K562 (cell line): ENCODE measurements at regions not wholly inside any gene's neighbourhood (a gene's known extent, or its start where the extent isn't known, plus 50 kb on each side); places are given as distances from the start of the nearest gene placed in this dataset.

ENCODE experiments used
- ARNT ChIP-seq, 2 experiments: fragments of 450-650 bp; IDR thresholded peaks; 2 replicates each; pipeline ENCODE4 v1.6.1; 2016; ENCODE audit warnings: mild to moderate bottlenecking in 1 of 2
- ATF4 ChIP-seq: fragments of 450-650 bp; formaldehyde crosslinking; IDR thresholded peaks from 2 replicates; pipeline ENCODE4 v1.4.0; 2022; ENCODE audit warnings: mild to moderate bottlenecking, moderate library complexity
- CBX8 ChIP-seq: fragments of 200-600 bp; sonication (generic); IDR thresholded peaks from 2 replicates; pipeline ENCODE4 v1.6.1; 2012; ENCODE audit warnings: borderline replicate concordance, mixed run types, low read depth, mild to moderate bottlenecking, moderate library complexity, mixed read lengths, low read length, control low read depth, inconsistent platforms; ENCODE audit not compliant: poor library complexity, severe bottlenecking; ENCODE audit errors: extremely low read depth
- CREB1 ChIP-seq, 2 experiments: sonication (generic) in 1 of 2; formaldehyde crosslinking in 1 of 2; IDR thresholded peaks; 2 replicates each; pipeline versions ENCODE4 v1.6.1 to v1.8.0; 2012 to 2022; ENCODE audit warnings: inconsistent platforms in 1 of 2, mild to moderate bottlenecking in 1 of 2, missing genetic modification reagents in 1 of 2, moderate library complexity in 1 of 2
- GTF2A2 ChIP-seq: IDR thresholded peaks from 2 replicates; pipeline ENCODE4 v1.6.1; 2016; ENCODE audit warnings: mild to moderate bottlenecking, missing genetic modification characterization, missing compliant biosample characterization
- GTF3C2 ChIP-seq: IDR thresholded peaks from 3 replicates; pipeline ENCODE4 v1.6.1; 2011; ENCODE audit warnings: borderline replicate concordance, mild to moderate bottlenecking, moderate library complexity; ENCODE audit not compliant: insufficient read length; ENCODE audit errors: extremely low read depth
- MAFF ChIP-seq: IDR thresholded peaks from 2 replicates; pipeline ENCODE4 v1.6.1; 2012; ENCODE audit warnings: low read length, improper control_type of control experiment
- PTBP1 ChIP-seq: fragments of 200-400 bp; formaldehyde crosslinking; IDR thresholded peaks from 2 replicates; pipeline ENCODE4 v1.6.1; 2017; ENCODE audit warnings: low read depth, low read length
- RAD21 ChIP-seq, 2 experiments: fragments of 250-450 bp in 1 of 2; fragments of 450-650 bp in 1 of 2; sonication (Bioruptor Pico) in 1 of 2; formaldehyde crosslinking in 1 of 2; IDR thresholded peaks in 1 of 2; conservative IDR thresholded peaks in 1 of 2; 2 replicates each; pipeline versions ENCODE4 v1.4.0 to v1.8.0; 2020 to 2022; ENCODE audit warnings: mild to moderate bottlenecking in 2 of 2, moderate library complexity in 1 of 2
- RUNX1 ChIP-seq: sonication (generic); IDR thresholded peaks from 2 replicates; pipeline ENCODE4 v1.6.1; 2016; ENCODE audit warnings: antibody characterized with exemption, low read depth
- SLC30A9 ChIP-seq: fragments of 250-450 bp; sonication (Bioruptor Pico); IDR thresholded peaks from 2 replicates; pipeline ENCODE4 v1.8.0; 2022; ENCODE audit warnings: mild to moderate bottlenecking, moderate library complexity
- SMARCE1 ChIP-seq: fragments of 450-650 bp; IDR thresholded peaks from 2 replicates; pipeline ENCODE4 v1.7.1; 2016; ENCODE audit warnings: mild to moderate bottlenecking
- SOX6 ChIP-seq: fragments of 450-650 bp; IDR thresholded peaks from 2 replicates; pipeline ENCODE4 v1.6.1; 2014; ENCODE audit warnings: mild to moderate bottlenecking
- TBL1XR1 ChIP-seq, 2 experiments: IDR thresholded peaks; 2 replicates each; pipeline ENCODE4 v1.6.1; 2012; ENCODE audit warnings: improper control_type of control experiment in 2 of 2, low read length in 2 of 2, mild to moderate bottlenecking in 1 of 2
- VEZF1 ChIP-seq: fragments of 200-800 bp; sonication (Bioruptor generic); IDR thresholded peaks from 2 replicates; pipeline ENCODE4 v1.6.1; 2017; ENCODE audit warnings: missing genetic modification characterization, missing compliant biosample characterization
- ZNF124 ChIP-seq: sonication (generic); formaldehyde crosslinking; IDR thresholded peaks from 2 replicates; pipeline ENCODE4 v1.8.1; 2022; ENCODE audit warnings: missing genetic modification reagents
- ZNF518B ChIP-seq: fragments of 250-450 bp; sonication (Bioruptor Pico); IDR thresholded peaks from 2 replicates; pipeline ENCODE4 v1.5.0; 2021; ENCODE audit warnings: mild to moderate bottlenecking, moderate library complexity
- ZNF77 ChIP-seq: fragments of 250-450 bp; sonication (Bioruptor Pico); IDR thresholded peaks from 2 replicates; pipeline ENCODE4 v1.5.0; 2020
- TF ChIP-seq, protein P1 (sequence below): fragments of 450-650 bp; IDR thresholded peaks from 2 replicates; pipeline ENCODE4 v1.6.1; 2016

DNA sequence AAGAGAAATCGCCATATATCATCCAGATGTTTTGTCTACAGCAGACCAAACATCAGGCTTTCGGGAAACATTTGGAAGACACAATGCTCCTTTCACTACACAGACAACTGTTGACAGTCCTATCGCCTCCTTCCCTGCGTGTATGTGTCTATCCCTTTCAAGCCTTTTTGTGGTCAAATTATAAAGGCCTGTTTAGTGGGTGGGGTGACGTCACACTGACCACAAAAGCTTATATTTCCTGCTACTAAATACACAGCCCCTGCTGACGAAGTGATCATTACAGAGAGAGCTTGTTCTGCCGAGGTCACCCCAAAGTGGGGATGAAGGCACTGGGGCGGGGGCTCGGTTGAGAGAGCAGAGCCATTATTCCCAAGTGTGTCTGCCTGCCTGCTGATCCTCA lies 302.7 kb upstream of the TNP1 start (continued):
- TF ChIP-seq ZNF518B (CRISPR knock-in tag) (no peak), RUNX1 (no peak), PTBP1 (no peak), SLC30A9 (CRISPR knock-in tag) (no peak), SMARCE1 (peak; percentile 52; the same call in 1 of the 2 replicates), ZNF124 (no peak), MAFF (no peak), SOX6 (peak; percentile 73), ARNT (IDR thresholded peaks at IDR 0.05) (no peak), GTF2A2 (tag) (no peak), ZNF77 (CRISPR knock-in tag) (no peak), CBX8 (no peak), RAD21 (CRISPR knock-in tag; conservative IDR thresholded peaks at IDR 0.05 in 1 of 2, IDR thresholded peaks at IDR 0.05 in 1 of 2) (0 out of 4 replicates have a peak, but pooled peaks of 1 of the 2 experiments have one; percentile 8), ATF4 (no peak), CREB1 (IDR thresholded peaks at IDR 0.05) (0 out of 2 replicates have a peak, but pooled peaks have one; percentile 40), CREB1 (CRISPR knock-in tag; IDR thresholded peaks at IDR 0.05) (peak; percentile 68), TBL1XR1 (IDR thresholded peaks at IDR 0.05; ENCODE audit: low read length in 2 of 2) (peak in 1 of 2 experiments; percentile 53; a peak in 1 of 4 replicates), VEZF1 (no peak), GTF3C2 (no peak)
- TF ChIP-seq, protein P1, sequence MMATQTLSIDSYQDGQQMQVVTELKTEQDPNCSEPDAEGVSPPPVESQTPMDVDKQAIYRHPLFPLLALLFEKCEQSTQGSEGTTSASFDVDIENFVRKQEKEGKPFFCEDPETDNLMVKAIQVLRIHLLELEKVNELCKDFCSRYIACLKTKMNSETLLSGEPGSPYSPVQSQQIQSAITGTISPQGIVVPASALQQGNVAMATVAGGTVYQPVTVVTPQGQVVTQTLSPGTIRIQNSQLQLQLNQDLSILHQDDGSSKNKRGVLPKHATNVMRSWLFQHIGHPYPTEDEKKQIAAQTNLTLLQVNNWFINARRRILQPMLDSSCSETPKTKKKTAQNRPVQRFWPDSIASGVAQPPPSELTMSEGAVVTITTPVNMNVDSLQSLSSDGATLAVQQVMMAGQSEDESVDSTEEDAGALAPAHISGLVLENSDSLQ = no peak; the same call in 1 of the 2 replicates
